ENCODE measurements at regions not wholly inside any gene's neighbourhood (a gene's known extent, or its start where the extent isn't known, plus 50 kb on each side); places are given as distances from the start of the nearest gene placed in this dataset.

DNA sequence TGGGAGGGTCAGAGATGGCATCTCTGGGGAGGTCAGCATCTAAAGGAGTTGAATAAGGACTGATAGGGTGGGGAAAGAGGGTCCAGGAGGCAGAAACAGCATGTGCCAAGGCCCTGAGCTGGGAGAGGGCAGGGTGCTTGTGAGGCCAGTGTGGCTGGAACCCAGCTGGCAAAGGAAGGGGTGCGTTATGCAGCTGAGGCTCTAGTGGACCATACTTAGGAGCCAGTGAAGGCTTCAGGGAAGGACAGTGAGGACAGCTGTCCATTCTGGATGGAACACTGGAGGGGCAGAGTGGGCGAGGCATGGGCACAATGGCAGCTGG is 57.1 kb upstream of the RPL11 start:
- TF ChIP-seq, protein P1, sequence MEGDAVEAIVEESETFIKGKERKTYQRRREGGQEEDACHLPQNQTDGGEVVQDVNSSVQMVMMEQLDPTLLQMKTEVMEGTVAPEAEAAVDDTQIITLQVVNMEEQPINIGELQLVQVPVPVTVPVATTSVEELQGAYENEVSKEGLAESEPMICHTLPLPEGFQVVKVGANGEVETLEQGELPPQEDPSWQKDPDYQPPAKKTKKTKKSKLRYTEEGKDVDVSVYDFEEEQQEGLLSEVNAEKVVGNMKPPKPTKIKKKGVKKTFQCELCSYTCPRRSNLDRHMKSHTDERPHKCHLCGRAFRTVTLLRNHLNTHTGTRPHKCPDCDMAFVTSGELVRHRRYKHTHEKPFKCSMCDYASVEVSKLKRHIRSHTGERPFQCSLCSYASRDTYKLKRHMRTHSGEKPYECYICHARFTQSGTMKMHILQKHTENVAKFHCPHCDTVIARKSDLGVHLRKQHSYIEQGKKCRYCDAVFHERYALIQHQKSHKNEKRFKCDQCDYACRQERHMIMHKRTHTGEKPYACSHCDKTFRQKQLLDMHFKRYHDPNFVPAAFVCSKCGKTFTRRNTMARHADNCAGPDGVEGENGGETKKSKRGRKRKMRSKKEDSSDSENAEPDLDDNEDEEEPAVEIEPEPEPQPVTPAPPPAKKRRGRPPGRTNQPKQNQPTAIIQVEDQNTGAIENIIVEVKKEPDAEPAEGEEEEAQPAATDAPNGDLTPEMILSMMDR (IDR thresholded peaks at IDR 0.05; ENCODE audit: borderline replicate concordance, extremely low read depth, low read length, poor library complexity, severe bottlenecking): no peak
- no peak for TF ChIP-seq EZH2 (IDR thresholded peaks at IDR 0.05; ENCODE audit: borderline replicate concordance, low read depth, low read length, severe bottlenecking)
